OCI-LY1 (cell line): ENCODE measurements at regions not wholly inside any gene's neighbourhood (a gene's known extent, or its start where the extent isn't known, plus 50 kb on each side); places are given as distances from the start of the nearest gene placed in this dataset.
A peak's percentile ranks its signal among the peaks of the same experiment; 100 is the strongest.

Experiments used
- H2AFZ ChIP-seq: fragments of 200-600 bp; sonication (generic), shearing (Covaris generic); 2 replicates; pipeline ENCODE4 v1.6.0; 2014; ENCODE audit warnings: antibody characterized with exemption, mild to moderate bottlenecking, low read length
- H3F3A ChIP-seq: fragments of 200-600 bp; sonication (generic), shearing (Covaris generic); 2 replicates; pipeline ENCODE4 v1.6.0; 2014; ENCODE audit warnings: mild to moderate bottlenecking, antibody characterized with exemption, low read length, moderate library complexity; ENCODE audit not compliant: insufficient read depth
- H3K27ac ChIP-seq: fragments of 200-600 bp; sonication (generic); 2 replicates; pipeline ENCODE4 v1.5.1; 2014; ENCODE audit warnings: low read length, mixed run types, mild to moderate bottlenecking, low read depth; ENCODE audit not compliant: poor library complexity, severe bottlenecking
- H3K27me3 ChIP-seq: fragments of 200-600 bp; sonication (generic); 2 replicates; pipeline ENCODE4 v1.6.0; 2014; ENCODE audit warnings: antibody characterized with exemption, mild to moderate bottlenecking, low read length, moderate library complexity; ENCODE audit not compliant: insufficient read depth
- H3K36me3 ChIP-seq: fragments of 200-600 bp; sonication (generic); 2 replicates; pipeline ENCODE4 v1.6.1; 2014; ENCODE audit warnings: mild to moderate bottlenecking, antibody characterized with exemption, low read length, moderate library complexity, mixed read lengths; ENCODE audit not compliant: insufficient read depth
- H3K4me1 ChIP-seq: fragments of 200-600 bp; sonication (generic); 2 replicates; pipeline ENCODE4 v1.5.1; 2014; ENCODE audit warnings: mild to moderate bottlenecking, low read length, moderate library complexity; ENCODE audit not compliant: insufficient read depth, severe bottlenecking
- H3K4me2 ChIP-seq: fragments of 200-600 bp; sonication (generic), shearing (Covaris generic); 2 replicates; pipeline ENCODE4 v1.6.1; 2014; ENCODE audit warnings: low read length
- H3K4me3 ChIP-seq: fragments of 200-600 bp; sonication (generic); 2 replicates; pipeline ENCODE4 v1.5.1; 2014; ENCODE audit warnings: low read length, low read depth, mild to moderate bottlenecking, mixed read lengths; ENCODE audit not compliant: poor library complexity, severe bottlenecking
- H3K79me2 ChIP-seq: fragments of 200-600 bp; shearing (Covaris generic); 2 replicates; pipeline ENCODE4 v1.6.1; 2016; ENCODE audit warnings: mixed run types, low read length, mixed read lengths; ENCODE audit not compliant: insufficient read depth
- H3K9ac ChIP-seq: fragments of 200-600 bp; sonication (generic), shearing (Covaris generic); 2 replicates; pipeline ENCODE4 v1.6.1; 2014; ENCODE audit warnings: mild to moderate bottlenecking, low read length, mixed read lengths
- H3K9me2 ChIP-seq: fragments of 200-600 bp; sonication (generic), shearing (Covaris generic); 2 replicates; pipeline ENCODE4 v1.6.1; 2014; ENCODE audit warnings: low read depth, mild to moderate bottlenecking, low read length, mixed read lengths
- H3K9me3 ChIP-seq: fragments of 200-600 bp; shearing (Covaris generic); 2 replicates; pipeline ENCODE4 v1.6.1; 2014; ENCODE audit warnings: low read length, mixed read lengths
- H4K20me1 ChIP-seq: fragments of 200-600 bp; sonication (generic), shearing (Covaris generic); 2 replicates; pipeline ENCODE4 v1.6.0; 2016; ENCODE audit warnings: mild to moderate bottlenecking, low read length; ENCODE audit not compliant: insufficient read depth
- CTCF ChIP-seq: fragments of 200-600 bp; sonication (generic), shearing (Covaris generic); IDR thresholded peaks from 2 replicates; pipeline ENCODE4 v1.5.1; 2017; ENCODE audit warnings: mild to moderate bottlenecking, antibody characterized with exemption, low read length, moderate library complexity, mixed read lengths
- EZH2 ChIP-seq: fragments of 200-600 bp; sonication (generic), shearing (Covaris generic); IDR thresholded peaks from 2 replicates; pipeline ENCODE4 v1.8.0; 2017; ENCODE audit warnings: borderline replicate concordance, mixed run types, mild to moderate bottlenecking, antibody characterized with exemption, low read length, moderate library complexity, mixed read lengths

- Histone ChIP-seq H3K9me2 (no peaks in the 10 kb centered on the region), H3K9me3 (no peaks in the 10 kb centered on the region), H3K4me1 (peaks cover 88% of the 10 kb centered on the region), H3K36me3 (no peaks in the 10 kb centered on the region), H3K4me3 (peak overlapping the region; percentile 11), H3F3A (peaks cover 13% of the 10 kb centered on the region; the same call in 1 of the 2 replicates), H3K79me2 (no peaks in the 10 kb centered on the region), H3K4me2 (peak overlapping the region; percentile 37; the same call in 1 of the 2 replicates), H4K20me1 (no peaks in the 10 kb centered on the region), H2AFZ (no peak overlapping the region), H3K27me3 (no peaks in the 10 kb centered on the region), H3K27ac (peak overlapping the region; percentile 100), H3K9ac (peak overlapping the region; percentile 80; the same call in 1 of the 2 replicates)
- TF ChIP-seq CTCF (no peak), EZH2 (no peak)
Measured at GRCh38 chr2:43129676-43130547, 96.5 kb downstream of the ZFP36L2 start.

GRCh38 chr2:43128559-43128955, 97.8 kb downstream of the ZFP36L2 start:
- Histone ChIP-seq H3K27me3 (no peaks in the 10 kb centered on the region), H3K4me2 (no peak overlapping the region), H3K4me3 (no peak overlapping the region), H3F3A (peaks cover 8% of the 10 kb centered on the region; the same call in 1 of the 2 replicates), H2AFZ (no peak overlapping the region), H3K36me3 (no peaks in the 10 kb centered on the region), H3K27ac (peak overlapping the region; percentile 100), H3K4me1 (peaks cover 75% of the 10 kb centered on the region), H3K79me2 (no peaks in the 10 kb centered on the region), H4K20me1 (no peaks in the 10 kb centered on the region), H3K9me3 (no peaks in the 10 kb centered on the region), H3K9me2 (no peaks in the 10 kb centered on the region), H3K9ac (no peak overlapping the region; the same call in 1 of the 2 replicates)
- TF ChIP-seq EZH2 (no peak), CTCF (no peak)

- Histone ChIP-seq H3K9me2 (no peaks in the 10 kb centered on the region), H3K27ac (peak overlapping the region; percentile 100), H3K4me2 (peak overlapping the region; percentile 4; the same call in 1 of the 2 replicates), H3K4me1 (peaks cover 70% of the 10 kb centered on the region), H3K36me3 (no peaks in the 10 kb centered on the region), H3K79me2 (no peaks in the 10 kb centered on the region), H3K4me3 (no peak overlapping the region), H3K9ac (peak overlapping the region; percentile 21; the same call in 1 of the 2 replicates), H4K20me1 (no peaks in the 10 kb centered on the region), H2AFZ (no peak overlapping the region), H3K9me3 (no peaks in the 10 kb centered on the region), H3K27me3 (no peaks in the 10 kb centered on the region), H3F3A (peaks cover 7% of the 10 kb centered on the region; the same call in 1 of the 2 replicates)
- no peak for TF ChIP-seq EZH2
Measured at GRCh38 chr2:43127941-43128558, 98.4 kb downstream of the ZFP36L2 start.
